GM19193 (cell line): ENCODE measurements at regions not wholly inside any gene's neighbourhood (a gene's known extent, or its start where the extent isn't known, plus 50 kb on each side); places are given as distances from the start of the nearest gene placed in this dataset.

Experiments
- POLR2A ChIP-seq: IDR thresholded peaks from 4 replicates; pipeline ENCODE4 v1.6.1; 2011; ENCODE audit not compliant: insufficient read depth, insufficient read length; ENCODE audit errors: extremely low read depth

GRCh38 chr2:128485761-128486639, 167.3 kb upstream of the HS6ST1 start:
- no peak for TF ChIP-seq POLR2A

- no peak for TF ChIP-seq POLR2A
These were observed 168.1 kb upstream of the HS6ST1 start for GRCh38 chr2:128486640-128487375.

- TF ChIP-seq POLR2A, result no peak
These were observed 169.2 kb upstream of the HS6ST1 start for GRCh38 chr2:128487650-128488387.

GRCh38 chr2:128488434-128488833, 169.8 kb upstream of the HS6ST1 start:
- TF ChIP-seq POLR2A, result no peak

- TF ChIP-seq POLR2A, result no peak
These were observed 171.0 kb upstream of the HS6ST1 start for GRCh38 chr2:128489526-128490273.

- TF ChIP-seq POLR2A, result no peak
These were observed 171.7 kb upstream of the HS6ST1 start for GRCh38 chr2:128490321-128490720.

- TF ChIP-seq POLR2A, result no peak
These were observed 172.4 kb upstream of the HS6ST1 start for GRCh38 chr2:128490881-128491691.

- TF ChIP-seq POLR2A, result no peak
These were observed 173.1 kb upstream of the HS6ST1 start for GRCh38 chr2:128491692-128492244.

- TF ChIP-seq POLR2A, result no peak
These were observed 174.5 kb upstream of the HS6ST1 start for GRCh38 chr2:128492966-128493811.

GRCh38 chr2:128493880-128494279, 175.2 kb upstream of the HS6ST1 start:
- no peak for TF ChIP-seq POLR2A

- TF ChIP-seq POLR2A, result no peak
These were observed 175.6 kb upstream of the HS6ST1 start for GRCh38 chr2:128494307-128494639.

GRCh38 chr2:128494640-128495321, 176.1 kb upstream of the HS6ST1 start:
- no peak for TF ChIP-seq POLR2A

GRCh38 chr2:128495996-128496547, 177.4 kb upstream of the HS6ST1 start:
- no peak for TF ChIP-seq POLR2A
